ENCODE measurements at regions not wholly inside any gene's neighbourhood (a gene's known extent, or its start where the extent isn't known, plus 50 kb on each side); places are given as distances from the start of the nearest gene placed in this dataset.

DNA sequence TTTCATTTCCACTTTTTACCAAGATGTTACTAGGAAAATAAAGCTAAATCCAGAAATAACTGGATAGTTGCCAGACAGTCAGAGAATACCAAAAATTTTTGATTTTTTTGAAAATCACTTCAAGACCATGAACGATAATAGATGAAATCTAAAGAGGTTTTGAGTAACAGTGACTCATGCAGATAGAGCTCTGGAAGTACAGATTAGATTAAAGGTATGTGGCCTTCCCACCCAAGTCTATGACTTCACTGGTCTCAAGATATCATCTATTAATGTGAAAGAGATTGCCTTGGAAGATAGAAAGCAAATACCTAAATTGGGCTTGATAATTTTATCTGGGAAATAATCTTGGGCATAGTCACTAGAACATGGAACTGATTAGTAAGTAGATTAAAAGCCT, 415.9 kb downstream of the METTL15 start:
- DNase-seq, result no peak

DNA sequence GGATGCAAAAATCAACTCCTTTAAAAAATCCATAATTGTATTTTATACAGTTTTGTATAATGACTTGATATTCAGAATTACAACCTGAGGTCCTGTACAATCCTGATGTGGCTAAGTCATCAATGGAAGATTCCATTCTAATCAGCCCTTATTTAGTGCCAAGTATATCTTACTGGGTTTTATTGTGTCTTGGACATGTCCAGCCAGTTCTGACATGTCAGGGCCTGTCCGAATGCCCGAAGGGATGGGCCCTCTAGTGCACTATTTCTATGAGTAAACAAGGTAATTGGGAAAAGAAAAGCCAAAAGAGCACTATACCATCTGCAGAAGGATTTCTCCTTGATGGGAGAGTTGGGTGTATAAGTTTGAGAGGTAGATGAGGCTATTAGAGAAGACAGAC, 412.9 kb downstream of the METTL15 start:
- DNase-seq, result no peak

DNA sequence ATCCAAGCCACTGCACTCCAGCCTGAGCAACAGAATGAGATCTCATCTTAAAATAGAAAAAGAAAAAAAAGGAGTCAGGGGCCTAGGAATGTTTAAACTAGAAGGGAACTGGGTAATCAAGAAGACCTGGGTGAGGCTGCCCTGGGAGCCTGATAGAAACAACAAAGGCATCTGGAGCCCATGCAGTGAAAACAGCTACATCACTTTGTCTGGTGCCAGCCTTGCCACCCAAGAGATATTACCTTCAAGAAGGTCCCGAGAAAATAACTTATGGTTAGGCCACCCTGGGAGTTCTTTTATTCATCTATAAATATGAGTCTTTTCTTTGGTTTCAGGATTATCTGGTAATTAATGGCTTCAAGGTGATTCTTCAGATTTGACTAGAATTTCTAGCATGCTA, 412.1 kb downstream of the METTL15 start:
- DNase-seq, result no peak

DNA sequence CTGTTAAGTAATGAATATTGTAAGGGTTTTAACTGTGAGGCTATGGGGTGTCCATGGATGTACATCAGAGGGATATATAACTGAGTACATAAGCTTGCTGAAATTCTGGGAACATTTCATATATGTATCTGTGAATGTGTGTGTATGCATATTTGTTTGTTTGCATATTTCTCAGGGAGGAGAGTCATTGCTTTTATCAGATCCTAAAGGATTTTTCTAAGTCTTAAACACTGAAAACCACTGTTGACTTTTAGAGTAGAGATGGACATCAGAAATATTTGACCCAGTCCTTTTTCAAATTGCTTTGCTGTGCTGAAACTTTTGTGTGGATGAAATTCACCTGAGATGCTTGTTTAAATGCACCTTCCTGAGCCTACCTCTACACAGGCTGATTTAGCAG, 410.6 kb downstream of the METTL15 start:
- no peak for DNase-seq

DNA sequence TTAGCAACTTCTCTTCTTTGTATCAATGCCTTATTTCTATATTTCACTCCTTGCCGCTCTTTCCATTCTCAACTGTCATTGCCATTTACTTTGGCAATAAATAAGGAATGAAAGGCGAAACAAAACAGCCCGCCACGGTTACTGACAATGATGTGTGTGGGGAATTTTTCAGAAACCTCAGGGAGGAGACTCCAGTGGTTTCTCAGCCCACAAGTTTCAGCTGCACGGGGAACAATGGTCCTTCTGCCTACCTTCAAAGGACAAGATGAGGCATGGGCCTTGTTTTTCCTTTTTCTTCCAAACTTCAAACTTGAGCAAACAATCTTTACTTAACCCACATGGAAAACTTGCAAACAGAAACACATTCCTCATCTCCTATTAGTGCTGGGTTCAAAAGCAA, 409.4 kb downstream of the METTL15 start:
- DNase-seq, result peak; percentile 43

DNA sequence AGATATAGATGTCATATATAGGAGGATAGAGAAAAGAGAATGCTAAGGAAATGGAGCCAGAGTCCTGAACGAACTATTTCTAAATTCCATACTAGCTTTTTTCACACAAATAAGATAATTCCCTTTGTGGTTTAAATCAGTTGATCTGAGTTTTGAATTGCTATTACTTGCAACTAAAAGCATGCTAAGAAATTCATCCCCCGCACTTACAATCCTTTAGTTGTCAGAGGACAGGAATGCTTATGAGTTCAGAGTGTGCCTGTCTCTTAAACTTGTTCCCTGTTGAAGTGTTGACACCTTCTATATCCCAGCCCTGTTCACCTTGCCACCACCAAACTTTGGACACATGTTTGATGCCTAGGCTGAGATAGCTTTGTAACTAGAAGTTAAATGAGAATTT, 406.2 kb downstream of the METTL15 start:
- DNase-seq, result peak; percentile 46

DNA sequence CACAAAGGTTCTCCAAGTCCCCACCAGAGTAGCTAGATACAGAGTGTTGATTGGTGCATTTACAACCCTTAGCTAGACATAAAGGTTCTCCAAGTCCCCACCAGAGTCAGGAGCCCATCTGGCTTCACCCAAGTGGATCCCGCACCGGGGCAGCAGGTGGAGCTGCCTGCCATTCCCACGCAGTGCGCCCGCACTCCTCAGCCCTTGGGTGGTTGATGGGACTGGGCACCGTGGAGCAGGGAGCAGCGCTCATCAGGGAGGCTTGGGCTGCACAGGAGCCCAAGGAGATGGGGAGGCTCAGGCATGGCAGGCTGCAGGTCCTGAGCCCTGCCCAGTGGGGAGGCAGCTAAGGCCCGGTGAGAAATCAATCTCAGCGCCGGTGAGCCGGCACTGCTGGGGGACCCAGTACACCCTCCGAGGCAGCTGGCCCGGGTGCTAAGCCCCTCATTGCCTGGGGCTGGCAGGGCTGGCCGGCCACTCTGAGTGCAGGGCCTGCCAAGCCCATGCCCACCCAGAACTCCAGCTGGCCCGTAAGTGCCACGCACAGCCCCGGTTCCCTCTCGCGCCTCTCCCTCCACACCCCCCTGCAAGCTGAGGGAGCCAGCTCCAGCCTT, 404.1 kb downstream of the METTL15 start:
- no peak for DNase-seq

DNA sequence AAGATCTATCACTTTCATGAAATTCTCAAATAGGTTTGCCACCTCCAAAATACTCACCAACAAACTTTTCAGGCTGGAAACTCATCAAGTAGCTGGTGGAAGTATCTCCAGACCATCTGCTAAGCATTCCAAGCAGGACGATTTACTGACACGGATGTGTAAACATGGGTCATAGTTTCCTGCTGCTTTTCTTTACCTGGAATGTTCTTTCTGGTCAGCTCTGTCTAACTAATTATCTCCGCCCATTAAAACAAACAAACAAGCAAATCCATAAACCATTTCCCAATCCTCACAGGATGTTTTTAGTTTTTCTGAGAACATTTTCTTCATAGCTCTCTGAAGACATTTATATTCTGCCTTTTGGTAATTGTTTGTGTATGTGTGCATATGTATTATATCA, 397.0 kb downstream of the METTL15 start:
- DNase-seq, result no peak

DNA sequence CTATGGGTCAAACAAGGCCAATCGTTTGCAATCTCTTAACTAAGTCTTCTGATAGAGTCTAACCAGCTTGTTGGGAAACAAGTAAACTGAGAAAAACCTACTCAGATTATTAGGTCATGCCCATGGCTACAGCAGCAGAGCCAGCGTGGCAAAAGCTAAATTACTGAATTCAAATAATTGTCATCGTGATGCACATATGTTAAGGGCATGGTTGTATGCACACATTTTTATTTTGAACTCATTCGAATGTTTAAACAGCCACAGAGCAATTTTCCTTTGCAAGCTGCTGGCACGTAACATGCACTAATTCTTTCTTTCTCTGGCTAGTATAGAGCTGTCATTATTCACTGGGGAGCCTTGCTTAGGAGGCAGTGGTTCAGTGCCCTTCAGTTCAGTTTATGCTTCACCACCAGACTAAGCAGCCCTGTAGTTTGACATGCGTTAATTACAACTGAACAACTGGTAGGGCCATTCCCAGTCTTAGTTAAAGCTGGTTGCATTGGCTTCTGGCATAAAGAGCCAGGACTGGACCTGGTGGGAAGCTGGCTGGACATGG, 396.4 kb downstream of the METTL15 start:
- DNase-seq, result no peak

DNA sequence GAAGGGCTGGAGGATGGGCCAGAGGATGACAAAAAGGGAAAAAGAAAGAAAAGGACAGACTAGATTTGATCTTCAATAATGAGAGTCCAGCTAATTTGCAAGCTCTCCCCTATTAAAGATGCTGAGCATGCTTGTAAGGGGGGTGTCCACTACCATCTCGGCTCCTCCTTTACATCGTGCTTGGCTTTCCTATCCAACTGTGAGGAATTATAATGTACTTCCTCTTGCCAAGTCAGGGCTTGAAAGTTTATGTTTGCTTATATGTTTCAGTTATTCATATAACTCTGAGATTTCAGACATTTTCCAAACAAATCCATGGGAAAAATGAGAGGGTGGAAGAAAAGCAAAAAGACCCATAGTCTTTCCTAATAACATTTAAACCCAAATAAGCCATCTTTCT, 387.1 kb downstream of the METTL15 start:
- no peak for DNase-seq

DNA sequence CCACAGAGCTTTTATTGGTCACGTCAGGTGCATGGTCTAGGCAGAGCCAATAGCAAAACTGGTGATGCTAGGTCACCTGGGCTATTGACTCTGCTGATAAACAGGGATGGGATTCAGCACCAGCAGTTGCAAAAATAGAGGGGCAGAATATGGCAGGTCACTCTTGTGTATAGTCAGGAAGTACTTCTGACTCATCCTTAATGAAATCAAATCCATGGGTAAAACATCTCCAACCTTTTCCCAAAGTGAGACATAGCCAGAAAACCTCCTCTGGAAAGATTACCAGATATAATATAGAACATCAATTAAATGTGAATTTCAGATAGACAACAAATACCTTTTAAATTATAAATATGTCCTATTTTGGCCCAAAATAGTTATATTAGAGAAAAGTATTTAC, 383.2 kb downstream of the METTL15 start:
- DNase-seq, result no peak

DNA sequence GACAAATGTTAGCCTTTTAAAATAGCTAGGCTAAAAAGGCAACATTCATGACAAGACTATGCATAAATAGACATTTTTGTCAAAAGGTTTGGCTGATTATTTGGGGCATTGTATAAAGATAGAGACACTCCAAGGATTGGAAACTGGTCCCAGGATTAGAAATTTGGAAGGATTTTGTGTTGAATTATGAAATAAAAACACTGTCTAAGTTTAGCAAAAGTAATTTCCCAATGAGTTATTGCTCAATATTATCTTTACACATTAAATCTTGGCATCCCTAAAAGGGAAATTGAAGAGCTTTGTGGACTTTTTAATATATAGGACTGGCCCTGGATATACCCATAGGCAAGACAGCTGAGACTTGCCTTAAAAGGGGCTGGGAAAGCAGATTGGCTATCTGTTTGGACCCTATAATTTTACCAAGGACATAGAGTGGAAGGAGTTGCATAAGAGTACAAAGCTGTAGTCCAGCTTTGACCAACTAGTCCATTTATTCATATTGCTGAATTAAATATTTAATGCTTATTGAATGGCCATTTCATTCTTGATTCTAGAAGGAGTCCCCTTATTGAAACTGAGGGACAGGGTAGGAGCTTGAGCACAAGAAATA, 382.7 kb downstream of the METTL15 start:
- DNase-seq, result no peak

DNA sequence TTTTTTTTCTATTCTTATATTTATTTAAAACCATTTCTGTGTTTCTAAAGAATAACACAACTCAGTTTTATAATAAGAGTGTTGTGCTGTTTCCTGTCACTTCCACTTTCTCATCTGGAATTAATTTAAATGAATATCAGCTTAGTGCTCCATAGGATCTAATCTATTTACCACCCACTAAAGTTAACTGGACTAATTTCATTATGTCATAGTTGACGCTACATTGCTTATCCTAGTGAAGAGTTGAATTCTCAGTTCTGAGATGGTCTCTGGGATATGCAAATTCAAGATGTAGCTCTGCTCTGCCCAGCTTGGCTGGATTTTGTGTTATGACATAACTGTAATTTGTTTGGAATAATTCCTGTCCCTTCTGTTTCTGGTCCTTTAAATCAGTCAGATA, 380.1 kb downstream of the METTL15 start:
- no peak for DNase-seq

DNA sequence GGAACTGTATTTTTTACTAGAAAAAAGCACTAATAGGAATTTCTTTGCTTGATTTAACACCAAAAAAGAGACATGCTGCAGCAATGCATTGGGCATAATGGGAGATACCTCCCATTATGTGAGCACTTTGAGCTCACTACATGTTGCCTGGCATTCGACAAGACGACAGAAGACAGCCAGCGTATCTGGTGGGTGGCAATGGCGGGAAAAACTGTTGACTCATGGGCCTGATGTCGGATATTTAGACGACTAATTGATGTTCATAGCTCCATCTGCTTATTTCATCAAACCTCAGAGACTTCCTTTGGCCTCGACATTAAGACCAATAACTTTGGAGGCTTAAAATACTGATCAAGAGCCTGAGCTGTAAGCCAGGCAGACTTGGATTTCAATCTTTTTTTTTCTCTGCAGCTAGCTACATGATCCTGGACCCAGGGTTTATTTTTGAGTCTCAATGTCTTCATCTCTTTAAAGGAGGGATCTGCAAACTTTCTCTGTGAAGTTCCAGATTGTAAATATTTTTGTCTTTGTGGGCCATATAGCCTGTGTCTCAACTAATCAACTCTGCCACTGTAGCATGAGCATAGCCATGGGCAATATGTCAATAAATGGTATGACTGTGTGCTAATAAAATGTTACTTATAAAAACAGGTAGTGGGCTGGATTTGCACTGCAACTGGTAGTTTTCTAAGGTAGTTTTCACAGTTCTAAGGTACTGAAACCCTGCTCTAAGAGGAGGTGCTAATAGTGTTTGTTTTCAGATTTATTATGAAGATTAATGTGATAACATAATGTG, 375.1 kb downstream of the METTL15 start:
- no peak for DNase-seq

DNA sequence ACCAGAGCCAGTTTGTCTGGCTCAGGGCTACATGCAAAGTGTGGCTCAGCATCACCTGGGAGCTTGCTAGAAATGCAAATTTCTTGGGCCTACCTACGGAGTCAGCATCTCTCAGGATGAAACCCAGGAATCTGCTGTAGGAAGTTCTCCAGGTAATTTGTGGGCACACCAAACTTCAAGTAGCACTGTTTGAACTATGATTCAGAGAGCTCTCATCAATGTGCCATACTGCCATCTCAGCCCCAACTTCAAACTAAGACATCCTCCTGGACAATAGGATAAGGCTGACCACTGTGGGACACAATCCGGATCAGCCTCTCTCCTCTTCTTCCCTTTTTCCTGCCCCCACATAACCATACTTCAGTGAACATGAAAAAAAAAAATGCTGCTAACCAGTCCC, 374.5 kb downstream of the METTL15 start:
- no peak for DNase-seq

DNA sequence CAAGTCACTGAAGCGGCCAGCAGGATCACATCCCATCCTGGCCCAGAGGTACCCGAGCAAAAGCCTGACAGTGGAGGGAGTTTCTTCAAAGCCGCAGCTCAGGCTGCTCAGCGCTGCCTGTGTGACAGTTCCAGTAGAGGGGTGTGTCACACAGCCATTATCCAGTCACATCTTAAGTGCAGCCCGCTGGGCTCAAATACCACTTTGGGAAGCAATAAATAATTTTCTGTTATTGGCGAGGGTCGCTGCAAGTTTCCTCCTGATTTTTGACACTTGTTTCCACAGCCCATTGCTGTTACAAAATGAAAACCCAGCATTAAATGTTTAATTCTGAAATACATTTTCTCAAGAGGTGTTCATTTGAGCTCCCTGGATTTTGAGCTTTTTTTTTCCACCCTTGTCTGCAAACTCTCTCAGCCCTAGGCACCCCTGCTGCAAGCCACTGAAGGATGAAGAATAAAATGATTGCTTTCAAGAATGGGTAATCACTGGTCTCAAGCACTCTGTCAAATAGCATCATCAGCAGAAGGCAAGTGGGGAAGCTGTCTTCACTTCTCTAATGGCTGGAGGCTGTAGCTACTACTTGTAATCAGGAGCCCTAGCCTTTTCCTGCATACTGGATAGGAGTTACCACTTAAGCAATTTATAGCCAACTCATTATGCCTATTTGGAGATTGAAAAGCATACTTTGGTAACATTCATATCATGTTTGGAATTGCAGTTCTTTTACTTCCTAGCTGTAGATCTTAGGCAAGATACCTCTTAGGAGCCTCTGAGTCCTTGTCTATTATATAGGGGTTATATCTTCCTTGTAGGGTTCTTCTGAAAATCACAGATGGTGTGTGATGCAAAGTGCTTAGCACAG, 373.7 kb downstream of the METTL15 start:
- DNase-seq, result no peak

DNA sequence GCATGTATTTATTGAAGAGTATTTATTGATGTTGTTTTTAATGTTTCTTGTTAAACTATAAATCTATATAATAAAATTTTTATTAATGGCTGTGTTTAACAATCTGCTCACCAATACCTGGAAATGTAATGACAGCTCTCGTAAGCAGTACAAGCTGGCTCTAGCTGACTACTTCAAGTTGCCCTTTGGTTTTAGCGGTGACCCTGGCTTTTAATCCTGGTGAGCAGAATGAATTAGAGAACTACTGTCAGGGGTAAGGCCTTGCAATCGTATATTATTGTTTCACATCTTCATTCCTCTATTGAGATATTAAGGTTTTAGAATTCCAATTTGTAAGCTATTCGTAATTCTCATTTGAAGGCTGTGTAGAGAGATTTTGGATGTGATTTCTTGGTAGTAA, 372.2 kb downstream of the METTL15 start:
- DNase-seq, result no peak

DNA sequence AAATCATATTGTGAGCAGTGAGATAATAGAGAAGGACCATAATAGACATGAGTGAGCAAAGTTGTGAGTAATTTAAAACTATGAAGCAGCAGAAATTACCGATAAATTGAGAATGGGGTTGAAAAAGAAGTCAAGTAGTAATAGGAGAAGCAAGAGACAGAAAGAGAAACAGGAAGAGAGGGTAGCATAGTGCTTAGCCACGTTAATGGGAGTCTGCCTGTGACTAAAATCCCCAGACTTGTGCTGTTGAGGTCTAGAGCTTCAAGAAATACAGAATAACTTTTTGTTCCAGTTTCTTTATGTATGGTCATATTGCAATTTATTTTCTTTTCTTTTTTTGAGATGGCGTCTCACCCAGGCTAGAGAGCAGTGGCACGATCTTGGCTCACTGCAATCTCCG, 368.7 kb downstream of the METTL15 start:
- no peak for DNase-seq

DNA sequence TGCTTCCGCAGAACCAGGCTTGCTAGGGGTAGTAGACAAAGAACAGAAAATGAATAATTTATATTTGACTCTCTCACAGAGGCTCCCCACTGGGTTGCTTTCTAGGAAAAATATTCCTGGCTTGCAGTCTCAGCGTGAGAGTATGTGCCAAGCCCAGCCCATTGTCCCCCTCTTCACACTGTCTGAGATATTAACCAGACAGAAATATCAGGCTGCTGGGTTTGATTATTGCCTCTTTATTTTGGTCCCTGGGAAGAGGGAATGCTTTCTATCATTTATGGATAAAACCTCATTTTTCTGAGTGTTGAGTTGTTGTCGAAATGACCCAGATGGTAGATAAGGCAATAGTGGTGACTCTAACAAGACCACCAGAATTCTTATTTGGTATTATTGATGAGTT, 367.9 kb downstream of the METTL15 start:
- DNase-seq, result peak; percentile 57

DNA sequence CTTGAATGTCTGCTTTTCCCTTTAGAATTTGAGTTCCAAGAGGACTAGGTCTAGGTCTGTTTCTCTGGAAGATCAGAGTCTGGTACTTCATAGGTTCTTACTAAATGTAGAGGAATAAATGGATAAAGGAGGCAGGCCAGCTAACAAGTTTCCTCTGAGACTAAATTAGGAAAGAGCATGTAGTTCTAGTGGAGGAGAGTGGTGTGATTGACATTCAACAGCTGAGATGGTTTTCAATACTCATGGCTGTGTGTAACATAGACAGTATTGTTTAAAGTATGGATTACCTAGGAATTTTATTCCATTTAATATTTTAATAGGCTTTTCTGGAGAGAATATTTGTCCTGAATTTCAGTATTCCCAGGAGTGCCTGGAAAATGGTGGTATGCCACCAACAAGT, 364.7 kb downstream of the METTL15 start:
- no peak for DNase-seq

DNA sequence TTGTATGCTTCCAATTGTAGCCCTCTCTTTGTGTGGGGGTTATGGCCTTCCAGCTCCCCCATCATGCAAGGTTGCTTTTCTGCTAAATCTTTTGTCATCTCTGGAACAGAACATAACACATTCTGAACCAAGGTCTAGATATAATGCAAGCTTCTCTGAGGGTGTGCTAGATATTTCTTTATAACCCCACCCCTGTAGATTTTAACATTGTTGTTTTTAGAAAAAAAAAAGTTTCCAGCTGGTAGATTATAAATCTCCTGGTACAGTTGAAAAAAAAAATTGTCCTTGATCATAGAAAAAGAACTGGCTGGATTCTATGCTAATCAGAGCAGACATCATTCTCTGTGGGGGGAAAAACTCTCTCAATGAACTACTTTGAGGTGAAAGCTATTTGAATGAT, 363.3 kb downstream of the METTL15 start:
- no peak for DNase-seq

DNA sequence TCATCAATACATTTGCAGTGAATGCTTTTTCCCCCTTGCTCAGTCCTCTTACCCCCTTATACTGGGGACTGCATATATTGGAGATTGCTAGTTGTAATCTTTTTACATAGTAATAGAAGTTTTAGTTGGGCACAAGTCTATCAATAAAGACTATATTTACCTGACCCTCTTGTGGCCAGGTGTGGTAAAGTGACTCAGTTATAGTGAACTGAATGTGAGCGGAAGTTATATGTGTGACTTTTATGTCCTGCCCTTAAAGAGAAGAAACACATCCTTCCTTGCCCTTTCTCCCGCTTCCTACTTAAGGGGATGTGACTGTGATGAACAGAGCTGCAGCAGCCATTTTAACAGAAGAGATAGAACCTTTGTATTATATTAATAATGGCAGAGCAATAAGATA, 362.0 kb downstream of the METTL15 start:
- DNase-seq, result no peak

DNA sequence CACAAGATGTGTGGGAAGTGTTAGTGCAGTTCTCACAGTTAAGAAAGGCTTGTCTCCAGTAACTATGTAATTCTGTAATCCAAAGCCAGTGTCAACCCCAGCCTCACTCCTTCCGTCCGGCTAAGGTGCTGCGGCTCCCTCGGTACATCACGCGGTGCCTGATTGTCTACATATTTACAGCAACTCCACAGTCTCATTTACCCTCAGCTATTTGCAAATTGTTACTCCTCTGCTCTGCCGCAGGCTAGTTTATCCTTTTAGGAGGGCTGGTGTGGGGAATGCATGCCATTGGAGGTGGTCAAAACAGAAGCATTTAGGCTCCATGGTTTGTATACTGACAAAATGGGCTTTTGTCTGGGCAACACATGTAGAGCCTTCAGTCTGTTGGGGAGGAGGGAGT, 358.3 kb downstream of the METTL15 start:
- DNase-seq, result no peak
